SK-N-SH (cell line): ENCODE measurements at regions not wholly inside any gene's neighbourhood (a gene's known extent, or its start where the extent isn't known, plus 50 kb on each side); places are given as distances from the start of the nearest gene placed in this dataset.

Experiments used
- EZH2phosphoT487 ChIP-seq: fragments of 200-600 bp; sonication (generic); IDR thresholded peaks from 2 replicates; pipeline ENCODE4 v1.6.1; 2017; ENCODE audit warnings: low read depth, mixed run types, mild to moderate bottlenecking, antibody characterized with exemption, moderate library complexity, borderline replicate concordance
- FOXJ3 ChIP-seq: sonication (generic); formaldehyde crosslinking; IDR thresholded peaks from 2 replicates; pipeline ENCODE4 v1.5.1; 2020; ENCODE audit warnings: mild to moderate bottlenecking, missing genetic modification reagents
- TF ChIP-seq, protein P1 (sequence below): fragments of 200-600 bp; sonication (generic); IDR thresholded peaks from 2 replicates; pipeline ENCODE4 v1.6.1; 2017; ENCODE audit warnings: antibody characterized with exemption, mild to moderate bottlenecking, moderate library complexity

DNA sequence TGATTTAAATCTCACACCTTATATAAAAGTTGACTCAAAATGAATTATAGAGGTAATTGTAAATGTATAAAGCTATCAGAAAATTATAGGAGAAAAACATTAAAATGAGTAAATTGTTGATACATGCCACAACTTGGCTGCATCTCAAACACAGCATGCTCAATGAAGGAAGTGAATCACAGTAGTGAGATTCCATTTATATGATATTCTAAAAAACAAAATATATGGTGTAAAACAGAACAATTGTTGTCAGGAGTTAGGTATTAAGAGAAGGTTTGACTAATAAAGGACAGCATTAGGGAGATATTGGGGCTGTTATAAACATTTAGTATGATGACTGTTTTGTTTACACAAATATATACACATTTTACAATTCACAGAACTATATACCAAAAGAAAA lies 356.6 kb upstream of the CELF4 start:
- TF ChIP-seq EZH2phosphoT487 (no peak), FOXJ3 (CRISPR knock-in tag) (no peak)
- TF ChIP-seq, protein P1, sequence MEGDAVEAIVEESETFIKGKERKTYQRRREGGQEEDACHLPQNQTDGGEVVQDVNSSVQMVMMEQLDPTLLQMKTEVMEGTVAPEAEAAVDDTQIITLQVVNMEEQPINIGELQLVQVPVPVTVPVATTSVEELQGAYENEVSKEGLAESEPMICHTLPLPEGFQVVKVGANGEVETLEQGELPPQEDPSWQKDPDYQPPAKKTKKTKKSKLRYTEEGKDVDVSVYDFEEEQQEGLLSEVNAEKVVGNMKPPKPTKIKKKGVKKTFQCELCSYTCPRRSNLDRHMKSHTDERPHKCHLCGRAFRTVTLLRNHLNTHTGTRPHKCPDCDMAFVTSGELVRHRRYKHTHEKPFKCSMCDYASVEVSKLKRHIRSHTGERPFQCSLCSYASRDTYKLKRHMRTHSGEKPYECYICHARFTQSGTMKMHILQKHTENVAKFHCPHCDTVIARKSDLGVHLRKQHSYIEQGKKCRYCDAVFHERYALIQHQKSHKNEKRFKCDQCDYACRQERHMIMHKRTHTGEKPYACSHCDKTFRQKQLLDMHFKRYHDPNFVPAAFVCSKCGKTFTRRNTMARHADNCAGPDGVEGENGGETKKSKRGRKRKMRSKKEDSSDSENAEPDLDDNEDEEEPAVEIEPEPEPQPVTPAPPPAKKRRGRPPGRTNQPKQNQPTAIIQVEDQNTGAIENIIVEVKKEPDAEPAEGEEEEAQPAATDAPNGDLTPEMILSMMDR = no peak
